B cell (primary cell): ENCODE measurements at regions not wholly inside any gene's neighbourhood (a gene's known extent, or its start where the extent isn't known, plus 50 kb on each side); places are given as distances from the start of the nearest gene placed in this dataset.

Source experiments
- EZH2 ChIP-seq: IDR thresholded peaks from 2 replicates; pipeline ENCODE4 v1.6.1; 2012; ENCODE audit warnings: borderline replicate concordance, low read depth, mild to moderate bottlenecking, moderate library complexity, low read length; ENCODE audit not compliant: insufficient read depth, poor library complexity, severe bottlenecking
- TF ChIP-seq, protein P1 (sequence below): fragments of 200-600 bp; IDR thresholded peaks from one replicate; pipeline ENCODE4 v1.8.0; 2022; ENCODE audit warnings: antibody characterized with exemption, mild to moderate bottlenecking

DNA sequence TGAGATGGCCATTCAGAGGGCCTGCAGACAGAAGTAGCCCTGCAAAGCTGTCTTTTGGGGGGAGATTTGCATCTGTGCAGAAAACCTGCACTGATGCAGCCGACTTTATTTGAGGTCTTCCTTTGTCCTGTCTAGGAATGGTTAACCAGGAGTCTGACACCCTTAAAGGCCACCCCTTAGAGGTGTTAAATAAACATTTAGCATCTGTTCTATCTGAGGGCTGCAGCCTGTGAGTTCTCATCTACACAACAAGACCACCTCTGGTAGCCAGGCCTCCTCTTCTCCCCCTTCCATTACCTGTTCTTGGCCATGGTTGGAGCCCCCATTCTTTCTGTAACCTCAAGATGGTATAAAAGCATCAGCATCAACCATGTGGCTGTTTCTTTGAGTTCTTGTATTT is 214.4 kb upstream of the HS6ST1 start:
- TF ChIP-seq, protein P1, sequence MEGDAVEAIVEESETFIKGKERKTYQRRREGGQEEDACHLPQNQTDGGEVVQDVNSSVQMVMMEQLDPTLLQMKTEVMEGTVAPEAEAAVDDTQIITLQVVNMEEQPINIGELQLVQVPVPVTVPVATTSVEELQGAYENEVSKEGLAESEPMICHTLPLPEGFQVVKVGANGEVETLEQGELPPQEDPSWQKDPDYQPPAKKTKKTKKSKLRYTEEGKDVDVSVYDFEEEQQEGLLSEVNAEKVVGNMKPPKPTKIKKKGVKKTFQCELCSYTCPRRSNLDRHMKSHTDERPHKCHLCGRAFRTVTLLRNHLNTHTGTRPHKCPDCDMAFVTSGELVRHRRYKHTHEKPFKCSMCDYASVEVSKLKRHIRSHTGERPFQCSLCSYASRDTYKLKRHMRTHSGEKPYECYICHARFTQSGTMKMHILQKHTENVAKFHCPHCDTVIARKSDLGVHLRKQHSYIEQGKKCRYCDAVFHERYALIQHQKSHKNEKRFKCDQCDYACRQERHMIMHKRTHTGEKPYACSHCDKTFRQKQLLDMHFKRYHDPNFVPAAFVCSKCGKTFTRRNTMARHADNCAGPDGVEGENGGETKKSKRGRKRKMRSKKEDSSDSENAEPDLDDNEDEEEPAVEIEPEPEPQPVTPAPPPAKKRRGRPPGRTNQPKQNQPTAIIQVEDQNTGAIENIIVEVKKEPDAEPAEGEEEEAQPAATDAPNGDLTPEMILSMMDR = no peak
- TF ChIP-seq EZH2 = no peak
